Muscle layer of duodenum (tissue), 2 donors: ENCODE measurements at regions not wholly inside any gene's neighbourhood (a gene's known extent, or its start where the extent isn't known, plus 50 kb on each side); places are given as distances from the start of the nearest gene placed in this dataset.

ENCODE experiments used
- H3K27ac ChIP-seq: one replicate; pipeline ENCODE4 v1.7.0; 2013; ENCODE audit warnings: mild to moderate bottlenecking, low read length
- H3K27me3 ChIP-seq: one replicate; pipeline ENCODE4 v1.7.0; 2013; ENCODE audit warnings: low read depth, mild to moderate bottlenecking, control low read depth, low read length
- H3K36me3 ChIP-seq, 2 donors: one replicate each; pipeline ENCODE4 v1.7.0; 2013; ENCODE audit warnings: low read length in 2 of 2, control low read depth in 1 of 2, mild to moderate bottlenecking in 1 of 2; ENCODE audit not compliant: insufficient read depth in 2 of 2, control insufficient read depth in 1 of 2
- H3K4me1 ChIP-seq, 2 donors: one replicate each; pipeline ENCODE4 v1.7.0; 2013; ENCODE audit warnings: low read length in 2 of 2, mild to moderate bottlenecking in 2 of 2, control low read depth in 1 of 2, moderate library complexity in 1 of 2; ENCODE audit not compliant: insufficient read depth in 2 of 2, control insufficient read depth in 1 of 2
- H3K4me3 ChIP-seq, 2 donors: one replicate each; pipeline ENCODE4 v1.7.0; 2013; ENCODE audit warnings: low read length in 2 of 2, low read depth in 1 of 2, mild to moderate bottlenecking in 1 of 2
- H3K9me3 ChIP-seq, 2 donors: one replicate each; pipeline ENCODE4 v1.7.0; 2013; ENCODE audit warnings: low read length in 2 of 2, control low read depth in 1 of 2, mild to moderate bottlenecking in 1 of 2; ENCODE audit not compliant: control insufficient read depth in 1 of 2
- donor health status: healthy.

GRCh38 chr12:58347691-58348090, 406.3 kb downstream of the ATP23 start:
- no peaks in the 10 kb centered on the region for H3K36me3 ChIP-seq
- no peak overlapping the region for H3K27ac ChIP-seq

GRCh38 chr12:58349161-58349560, 407.8 kb downstream of the ATP23 start:
- H3K9me3 ChIP-seq, result peaks cover 0 to 6% of the 10 kb centered on the region in 2 donors
- H3K27me3 ChIP-seq, result no peaks in the 10 kb centered on the region
- H3K36me3 ChIP-seq, result no peaks in the 10 kb centered on the region
- no peak overlapping the region for H3K4me3 ChIP-seq
- H3K4me1 ChIP-seq, result no peaks in the 10 kb centered on the region
- H3K27ac ChIP-seq, result no peak overlapping the region

More at GRCh38 chr12:58347691-58348090, 406.3 kb downstream of the ATP23 start:
- Histone ChIP-seq H3K27me3 (no peaks in the 10 kb centered on the region), H3K9me3 (peaks cover 0 to 6% of the 10 kb centered on the region in 2 donors), H3K4me1 (no peaks in the 10 kb centered on the region), H3K4me3 (no peak overlapping the region)

GRCh38 chr12:58356794-58357193, 415.4 kb downstream of the ATP23 start:
- Histone ChIP-seq H3K36me3 (no peaks in the 10 kb centered on the region), H3K4me3 (no peak overlapping the region), H3K27me3 (no peaks in the 10 kb centered on the region), H3K27ac (no peak overlapping the region), H3K4me1 (no peaks in the 10 kb centered on the region), H3K9me3 (no peaks in the 10 kb centered on the region)

GRCh38 chr12:58357511-58357910, 416.1 kb downstream of the ATP23 start:
- H3K4me1 ChIP-seq, result no peaks in the 10 kb centered on the region
- no peaks in the 10 kb centered on the region for H3K27me3 ChIP-seq
- no peaks in the 10 kb centered on the region for H3K9me3 ChIP-seq
- H3K36me3 ChIP-seq, result no peaks in the 10 kb centered on the region
- no peak overlapping the region for H3K4me3 ChIP-seq
- H3K27ac ChIP-seq, result no peak overlapping the region

- Histone ChIP-seq H3K27me3 (no peaks in the 10 kb centered on the region), H3K4me3 (no peak overlapping the region), H3K27ac (no peak overlapping the region), H3K36me3 (no peaks in the 10 kb centered on the region), H3K4me1 (no peaks in the 10 kb centered on the region), H3K9me3 (no peaks in the 10 kb centered on the region)
These were observed 417.0 kb downstream of the ATP23 start for GRCh38 chr12:58358369-58358768.

GRCh38 chr12:58359084-58359483, 417.7 kb downstream of the ATP23 start:
- Histone ChIP-seq H3K4me1 (no peaks in the 10 kb centered on the region), H3K4me3 (no peak overlapping the region), H3K36me3 (no peaks in the 10 kb centered on the region), H3K27me3 (no peaks in the 10 kb centered on the region), H3K9me3 (no peaks in the 10 kb centered on the region), H3K27ac (no peak overlapping the region)

- H3K4me3 ChIP-seq, result no peak overlapping the region
- H3K36me3 ChIP-seq, result no peaks in the 10 kb centered on the region
- no peaks in the 10 kb centered on the region for H3K9me3 ChIP-seq
- H3K4me1 ChIP-seq, result no peaks in the 10 kb centered on the region
- no peak overlapping the region for H3K27ac ChIP-seq
- no peaks in the 10 kb centered on the region for H3K27me3 ChIP-seq
These were observed 419.7 kb downstream of the ATP23 start for GRCh38 chr12:58361056-58361455.

GRCh38 chr12:58363971-58364370, 422.6 kb downstream of the ATP23 start:
- Histone ChIP-seq H3K4me1 (no peaks in the 10 kb centered on the region), H3K36me3 (no peaks in the 10 kb centered on the region), H3K27ac (no peak overlapping the region), H3K27me3 (no peaks in the 10 kb centered on the region), H3K4me3 (no peak overlapping the region), H3K9me3 (no peaks in the 10 kb centered on the region)

GRCh38 chr12:58364389-58365086, 423.2 kb downstream of the ATP23 start:
- Histone ChIP-seq H3K9me3 (no peaks in the 10 kb centered on the region), H3K36me3 (no peaks in the 10 kb centered on the region), H3K4me3 (no peak overlapping the region), H3K4me1 (no peaks in the 10 kb centered on the region), H3K27me3 (no peaks in the 10 kb centered on the region), H3K27ac (no peak overlapping the region)

GRCh38 chr12:58365087-58365390, 423.7 kb downstream of the ATP23 start:
- Histone ChIP-seq H3K36me3 (no peaks in the 10 kb centered on the region), H3K27me3 (no peaks in the 10 kb centered on the region), H3K4me3 (no peak overlapping the region), H3K27ac (no peak overlapping the region), H3K4me1 (no peaks in the 10 kb centered on the region), H3K9me3 (no peaks in the 10 kb centered on the region)

GRCh38 chr12:58367041-58367440, 425.7 kb downstream of the ATP23 start:
- Histone ChIP-seq H3K27ac (no peak overlapping the region), H3K9me3 (peaks cover 0 to 7% of the 10 kb centered on the region in 2 donors), H3K4me1 (no peaks in the 10 kb centered on the region), H3K27me3 (no peaks in the 10 kb centered on the region), H3K36me3 (no peaks in the 10 kb centered on the region), H3K4me3 (no peak overlapping the region)

- no peaks in the 10 kb centered on the region for H3K36me3 ChIP-seq
- no peaks in the 10 kb centered on the region for H3K4me1 ChIP-seq
- no peak overlapping the region for H3K27ac ChIP-seq
- H3K27me3 ChIP-seq, result no peaks in the 10 kb centered on the region
- no peak overlapping the region for H3K4me3 ChIP-seq
- peaks cover 0 to 7% of the 10 kb centered on the region in 2 donors for H3K9me3 ChIP-seq
These were observed 426.6 kb downstream of the ATP23 start for GRCh38 chr12:58368001-58368400.
